K562 (cell line): ENCODE measurements at regions not wholly inside any gene's neighbourhood (a gene's known extent, or its start where the extent isn't known, plus 50 kb on each side); places are given as distances from the start of the nearest gene placed in this dataset.

Experiments used
- BRD9 ChIP-seq: fragments of 450-650 bp; IDR thresholded peaks from 2 replicates; pipeline ENCODE4 v1.6.1; 2018; ENCODE audit warnings: low read depth; ENCODE audit not compliant: partially characterized antibody
- EHMT2 ChIP-seq: fragments of 450-650 bp; IDR thresholded peaks from 2 replicates; pipeline ENCODE4 v1.6.1; 2018; ENCODE audit warnings: antibody characterized with exemption
- KLF13 ChIP-seq: fragments of 450-650 bp; IDR thresholded peaks from 2 replicates; pipeline ENCODE4 v1.6.1; 2016; ENCODE audit warnings: missing genetic modification characterization, low read depth, mild to moderate bottlenecking, missing compliant biosample characterization, moderate library complexity, borderline replicate concordance
- STAG1 ChIP-seq: sonication (generic); formaldehyde crosslinking; IDR thresholded peaks from 2 replicates; pipeline ENCODE4 v1.5.0; 2020; ENCODE audit warnings: missing genetic modification reagents, borderline replicate concordance
- ZNF143 ChIP-seq: sonication (generic); formaldehyde crosslinking; IDR thresholded peaks from 2 replicates; pipeline ENCODE4 v1.9.0; 2022; ENCODE audit warnings: mild to moderate bottlenecking, missing genetic modification reagents
- ZNF384 ChIP-seq: IDR thresholded peaks from 2 replicates; pipeline ENCODE4 v1.6.1; 2012; ENCODE audit warnings: low read depth, low read length, improper control_type of control experiment
- TF ChIP-seq, protein P1 (sequence below): fragments of 200-600 bp; sonication (generic); IDR thresholded peaks from one replicate; pipeline ENCODE4 v1.6.1; 2012; ENCODE audit warnings: mild to moderate bottlenecking, low read depth, low read length, inconsistent platforms

DNA sequence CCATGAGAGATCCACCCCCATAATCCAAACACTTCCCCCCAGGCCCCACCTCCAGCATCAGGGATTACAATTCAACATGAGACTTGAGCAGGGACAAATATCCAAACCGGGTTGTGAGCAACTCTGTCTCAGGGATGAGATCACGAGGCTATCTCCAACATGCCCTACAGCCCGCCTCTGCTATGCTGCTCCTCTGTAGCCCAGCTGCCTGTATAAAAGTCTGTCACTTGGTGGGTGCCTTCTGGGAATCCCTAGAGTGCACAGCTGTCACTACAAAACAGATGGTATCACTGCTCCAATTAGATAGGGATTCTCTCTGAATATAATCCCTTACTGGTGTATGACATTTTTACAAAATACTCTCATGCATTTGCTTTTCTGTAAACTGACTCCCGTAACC lies 114.9 kb upstream of the NANOS1 start (continued):
- TF ChIP-seq, protein P1, sequence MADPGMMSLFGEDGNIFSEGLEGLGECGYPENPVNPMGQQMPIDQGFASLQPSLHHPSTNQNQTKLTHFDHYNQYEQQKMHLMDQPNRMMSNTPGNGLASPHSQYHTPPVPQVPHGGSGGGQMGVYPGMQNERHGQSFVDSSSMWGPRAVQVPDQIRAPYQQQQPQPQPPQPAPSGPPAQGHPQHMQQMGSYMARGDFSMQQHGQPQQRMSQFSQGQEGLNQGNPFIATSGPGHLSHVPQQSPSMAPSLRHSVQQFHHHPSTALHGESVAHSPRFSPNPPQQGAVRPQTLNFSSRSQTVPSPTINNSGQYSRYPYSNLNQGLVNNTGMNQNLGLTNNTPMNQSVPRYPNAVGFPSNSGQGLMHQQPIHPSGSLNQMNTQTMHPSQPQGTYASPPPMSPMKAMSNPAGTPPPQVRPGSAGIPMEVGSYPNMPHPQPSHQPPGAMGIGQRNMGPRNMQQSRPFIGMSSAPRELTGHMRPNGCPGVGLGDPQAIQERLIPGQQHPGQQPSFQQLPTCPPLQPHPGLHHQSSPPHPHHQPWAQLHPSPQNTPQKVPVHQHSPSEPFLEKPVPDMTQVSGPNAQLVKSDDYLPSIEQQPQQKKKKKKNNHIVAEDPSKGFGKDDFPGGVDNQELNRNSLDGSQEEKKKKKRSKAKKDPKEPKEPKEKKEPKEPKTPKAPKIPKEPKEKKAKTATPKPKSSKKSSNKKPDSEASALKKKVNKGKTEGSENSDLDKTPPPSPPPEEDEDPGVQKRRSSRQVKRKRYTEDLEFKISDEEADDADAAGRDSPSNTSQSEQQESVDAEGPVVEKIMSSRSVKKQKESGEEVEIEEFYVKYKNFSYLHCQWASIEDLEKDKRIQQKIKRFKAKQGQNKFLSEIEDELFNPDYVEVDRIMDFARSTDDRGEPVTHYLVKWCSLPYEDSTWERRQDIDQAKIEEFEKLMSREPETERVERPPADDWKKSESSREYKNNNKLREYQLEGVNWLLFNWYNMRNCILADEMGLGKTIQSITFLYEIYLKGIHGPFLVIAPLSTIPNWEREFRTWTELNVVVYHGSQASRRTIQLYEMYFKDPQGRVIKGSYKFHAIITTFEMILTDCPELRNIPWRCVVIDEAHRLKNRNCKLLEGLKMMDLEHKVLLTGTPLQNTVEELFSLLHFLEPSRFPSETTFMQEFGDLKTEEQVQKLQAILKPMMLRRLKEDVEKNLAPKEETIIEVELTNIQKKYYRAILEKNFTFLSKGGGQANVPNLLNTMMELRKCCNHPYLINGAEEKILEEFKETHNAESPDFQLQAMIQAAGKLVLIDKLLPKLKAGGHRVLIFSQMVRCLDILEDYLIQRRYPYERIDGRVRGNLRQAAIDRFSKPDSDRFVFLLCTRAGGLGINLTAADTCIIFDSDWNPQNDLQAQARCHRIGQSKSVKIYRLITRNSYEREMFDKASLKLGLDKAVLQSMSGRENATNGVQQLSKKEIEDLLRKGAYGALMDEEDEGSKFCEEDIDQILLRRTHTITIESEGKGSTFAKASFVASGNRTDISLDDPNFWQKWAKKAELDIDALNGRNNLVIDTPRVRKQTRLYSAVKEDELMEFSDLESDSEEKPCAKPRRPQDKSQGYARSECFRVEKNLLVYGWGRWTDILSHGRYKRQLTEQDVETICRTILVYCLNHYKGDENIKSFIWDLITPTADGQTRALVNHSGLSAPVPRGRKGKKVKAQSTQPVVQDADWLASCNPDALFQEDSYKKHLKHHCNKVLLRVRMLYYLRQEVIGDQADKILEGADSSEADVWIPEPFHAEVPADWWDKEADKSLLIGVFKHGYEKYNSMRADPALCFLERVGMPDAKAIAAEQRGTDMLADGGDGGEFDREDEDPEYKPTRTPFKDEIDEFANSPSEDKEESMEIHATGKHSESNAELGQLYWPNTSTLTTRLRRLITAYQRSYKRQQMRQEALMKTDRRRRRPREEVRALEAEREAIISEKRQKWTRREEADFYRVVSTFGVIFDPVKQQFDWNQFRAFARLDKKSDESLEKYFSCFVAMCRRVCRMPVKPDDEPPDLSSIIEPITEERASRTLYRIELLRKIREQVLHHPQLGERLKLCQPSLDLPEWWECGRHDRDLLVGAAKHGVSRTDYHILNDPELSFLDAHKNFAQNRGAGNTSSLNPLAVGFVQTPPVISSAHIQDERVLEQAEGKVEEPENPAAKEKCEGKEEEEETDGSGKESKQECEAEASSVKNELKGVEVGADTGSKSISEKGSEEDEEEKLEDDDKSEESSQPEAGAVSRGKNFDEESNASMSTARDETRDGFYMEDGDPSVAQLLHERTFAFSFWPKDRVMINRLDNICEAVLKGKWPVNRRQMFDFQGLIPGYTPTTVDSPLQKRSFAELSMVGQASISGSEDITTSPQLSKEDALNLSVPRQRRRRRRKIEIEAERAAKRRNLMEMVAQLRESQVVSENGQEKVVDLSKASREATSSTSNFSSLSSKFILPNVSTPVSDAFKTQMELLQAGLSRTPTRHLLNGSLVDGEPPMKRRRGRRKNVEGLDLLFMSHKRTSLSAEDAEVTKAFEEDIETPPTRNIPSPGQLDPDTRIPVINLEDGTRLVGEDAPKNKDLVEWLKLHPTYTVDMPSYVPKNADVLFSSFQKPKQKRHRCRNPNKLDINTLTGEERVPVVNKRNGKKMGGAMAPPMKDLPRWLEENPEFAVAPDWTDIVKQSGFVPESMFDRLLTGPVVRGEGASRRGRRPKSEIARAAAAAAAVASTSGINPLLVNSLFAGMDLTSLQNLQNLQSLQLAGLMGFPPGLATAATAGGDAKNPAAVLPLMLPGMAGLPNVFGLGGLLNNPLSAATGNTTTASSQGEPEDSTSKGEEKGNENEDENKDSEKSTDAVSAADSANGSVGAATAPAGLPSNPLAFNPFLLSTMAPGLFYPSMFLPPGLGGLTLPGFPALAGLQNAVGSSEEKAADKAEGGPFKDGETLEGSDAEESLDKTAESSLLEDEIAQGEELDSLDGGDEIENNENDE = no peak
- TF ChIP-seq EHMT2 (no peak), STAG1 (CRISPR knock-in tag) (no peak), ZNF143 (no peak), BRD9 (no peak), KLF13 (tag) (no peak), ZNF384 (no peak)
